AG20443 (cell line): ENCODE measurements at regions not wholly inside any gene's neighbourhood (a gene's known extent, or its start where the extent isn't known, plus 50 kb on each side); places are given as distances from the start of the nearest gene placed in this dataset.
"Not testable (repeated sequence)": the region's sequence is repeated elsewhere in the genome, so short reads cannot be mapped to it uniquely, and the experiment has no call there.

ENCODE experiments used
- DNase-seq: peaks from one replicate; pipeline ENCODE4 v3.0.0; 2012; ENCODE audit warnings: low spot score, mixed read lengths

- not testable (repeated sequence) for DNase-seq
These were observed 359.5 kb upstream of the BRINP3 start for GRCh38 chr1:190837200-190837599.

- no peak for DNase-seq
These were observed 360.2 kb upstream of the BRINP3 start for GRCh38 chr1:190837888-190838287.

GRCh38 chr1:190847166-190847565, 369.5 kb upstream of the BRINP3 start:
- DNase-seq: no peak

- no peak for DNase-seq
These were observed 371.7 kb upstream of the BRINP3 start for GRCh38 chr1:190849346-190849745.

- no peak for DNase-seq
These were observed 374.9 kb upstream of the BRINP3 start for GRCh38 chr1:190852611-190853010.

- DNase-seq: no peak
These were observed 380.5 kb upstream of the BRINP3 start for GRCh38 chr1:190858140-190858539.

- no peak for DNase-seq
These were observed 386.5 kb upstream of the BRINP3 start for GRCh38 chr1:190864013-190864641.

GRCh38 chr1:190880352-190880751, 402.7 kb upstream of the BRINP3 start:
- no peak for DNase-seq

- DNase-seq: no peak
These were observed 403.4 kb upstream of the BRINP3 start for GRCh38 chr1:190881064-190881463.

- DNase-seq: no peak
These were observed 419.6 kb upstream of the BRINP3 start for GRCh38 chr1:190897233-190897632.

- no peak for DNase-seq
These were observed 426.5 kb upstream of the BRINP3 start for GRCh38 chr1:190904091-190904695.

GRCh38 chr1:190906206-190906725, 428.6 kb upstream of the BRINP3 start:
- no peak for DNase-seq

GRCh38 chr1:190908246-190908645, 430.6 kb upstream of the BRINP3 start:
- DNase-seq: no peak

GRCh38 chr1:190908691-190909090, 431.0 kb upstream of the BRINP3 start:
- DNase-seq: no peak

- no peak for DNase-seq
These were observed 458.3 kb upstream of the BRINP3 start for GRCh38 chr1:190935925-190936324.

- no peak for DNase-seq
These were observed 458.7 kb upstream of the BRINP3 start for GRCh38 chr1:190936337-190936736.

GRCh38 chr1:190940951-190941350, 463.3 kb upstream of the BRINP3 start:
- no peak for DNase-seq

GRCh38 chr1:190942475-190942874, 464.8 kb upstream of the BRINP3 start:
- DNase-seq: no peak

GRCh38 chr1:190943722-190944121, 466.1 kb upstream of the BRINP3 start:
- not testable (repeated sequence) for DNase-seq

GRCh38 chr1:190949939-190950338, 472.3 kb upstream of the BRINP3 start:
- no peak for DNase-seq

- DNase-seq: no peak
These were observed 479.9 kb upstream of the BRINP3 start for GRCh38 chr1:190957565-190957964.

GRCh38 chr1:190963321-190963720, 485.7 kb upstream of the BRINP3 start:
- no peak for DNase-seq

GRCh38 chr1:190975827-190976226, 498.2 kb upstream of the BRINP3 start:
- no peak for DNase-seq

GRCh38 chr1:191002768-191003167, 525.1 kb upstream of the BRINP3 start:
- no peak for DNase-seq
